ENCODE measurements at regions not wholly inside any gene's neighbourhood (a gene's known extent, or its start where the extent isn't known, plus 50 kb on each side); places are given as distances from the start of the nearest gene placed in this dataset.

- no peak for DNase-seq
Measured at GRCh38 chr1:110816945-110817344, 56.0 kb upstream of the CD53 start.

GRCh38 chr1:110811529-110811928 lies 61.4 kb upstream of the CD53 start:
- no peak for DNase-seq

- DNase-seq = peak; percentile 11
Measured at GRCh38 chr1:110800079-110800478, 72.9 kb upstream of the CD53 start.

GRCh38 chr1:110798691-110799256 lies 74.2 kb upstream of the CD53 start:
- DNase-seq = no peak

GRCh38 chr1:110788673-110789072 lies 84.3 kb upstream of the CD53 start:
- no peak for DNase-seq

GRCh38 chr1:110787328-110788071 lies 85.4 kb upstream of the CD53 start:
- DNase-seq = no peak

- no peak for DNase-seq
Measured at GRCh38 chr1:110786802-110787327, 86.1 kb upstream of the CD53 start.

- no peak for DNase-seq
Measured at GRCh38 chr1:110785612-110786011, 87.3 kb upstream of the CD53 start.

GRCh38 chr1:110785055-110785454 lies 87.9 kb upstream of the CD53 start:
- DNase-seq = no peak

GRCh38 chr1:110783292-110783918 lies 89.5 kb upstream of the CD53 start:
- peak; percentile 75 for DNase-seq

- DNase-seq = peak; percentile 3
Measured at GRCh38 chr1:110781525-110781924, 91.4 kb upstream of the CD53 start.

- DNase-seq = peak; percentile 84
Measured at GRCh38 chr1:110780600-110781484, 92.1 kb upstream of the CD53 start.

- DNase-seq = no peak
Measured at GRCh38 chr1:110779636-110780035, 93.3 kb upstream of the CD53 start.

- DNase-seq = no peak
Measured at GRCh38 chr1:110778821-110779220, 94.1 kb upstream of the CD53 start.

GRCh38 chr1:110777228-110777627 lies 95.7 kb upstream of the CD53 start:
- no peak for DNase-seq

GRCh38 chr1:110774398-110774797 lies 98.5 kb upstream of the CD53 start:
- no peak for DNase-seq

GRCh38 chr1:110773813-110774212 lies 99.1 kb upstream of the KCNA3 start:
- no peak for DNase-seq

- no peak for DNase-seq
Measured at GRCh38 chr1:110771245-110772022, 96.7 kb upstream of the KCNA3 start.

- DNase-seq = no peak
Measured at GRCh38 chr1:110770832-110771231, 96.1 kb upstream of the KCNA3 start.

- DNase-seq = no peak
Measured at GRCh38 chr1:110768605-110769004, 93.9 kb upstream of the KCNA3 start.

- DNase-seq = no peak
Measured at GRCh38 chr1:110766336-110766647, 91.6 kb upstream of the KCNA3 start.

- peak; percentile 65 for DNase-seq
Measured at GRCh38 chr1:110765640-110766335, 91.0 kb upstream of the KCNA3 start.
